ENCODE measurements at regions not wholly inside any gene's neighbourhood (a gene's known extent, or its start where the extent isn't known, plus 50 kb on each side); places are given as distances from the start of the nearest gene placed in this dataset.

DNA sequence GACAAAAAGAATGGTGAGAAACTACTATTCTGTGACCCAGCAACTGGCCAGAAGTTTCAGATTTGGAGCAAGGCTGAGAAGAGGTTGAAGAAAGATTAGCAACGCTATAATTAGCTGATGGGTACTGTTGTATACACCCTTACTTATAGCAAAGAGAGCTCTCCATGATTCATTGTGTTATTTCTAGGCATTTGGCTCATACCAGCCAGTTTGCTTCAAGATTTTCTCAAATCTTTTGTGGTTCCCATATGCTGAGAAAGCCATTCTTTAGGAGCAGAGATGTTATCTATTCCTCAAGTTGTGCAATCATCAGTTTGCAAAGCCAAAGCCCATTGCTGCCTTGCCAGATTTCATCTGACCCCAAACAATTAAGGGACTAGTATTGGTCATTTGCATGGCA, 179.4 kb downstream of the ETS1 start:
- DNase-seq (ENCODE audit: low read depth in 3 of 3, low spot score in 2 of 3), result no peak

DNA sequence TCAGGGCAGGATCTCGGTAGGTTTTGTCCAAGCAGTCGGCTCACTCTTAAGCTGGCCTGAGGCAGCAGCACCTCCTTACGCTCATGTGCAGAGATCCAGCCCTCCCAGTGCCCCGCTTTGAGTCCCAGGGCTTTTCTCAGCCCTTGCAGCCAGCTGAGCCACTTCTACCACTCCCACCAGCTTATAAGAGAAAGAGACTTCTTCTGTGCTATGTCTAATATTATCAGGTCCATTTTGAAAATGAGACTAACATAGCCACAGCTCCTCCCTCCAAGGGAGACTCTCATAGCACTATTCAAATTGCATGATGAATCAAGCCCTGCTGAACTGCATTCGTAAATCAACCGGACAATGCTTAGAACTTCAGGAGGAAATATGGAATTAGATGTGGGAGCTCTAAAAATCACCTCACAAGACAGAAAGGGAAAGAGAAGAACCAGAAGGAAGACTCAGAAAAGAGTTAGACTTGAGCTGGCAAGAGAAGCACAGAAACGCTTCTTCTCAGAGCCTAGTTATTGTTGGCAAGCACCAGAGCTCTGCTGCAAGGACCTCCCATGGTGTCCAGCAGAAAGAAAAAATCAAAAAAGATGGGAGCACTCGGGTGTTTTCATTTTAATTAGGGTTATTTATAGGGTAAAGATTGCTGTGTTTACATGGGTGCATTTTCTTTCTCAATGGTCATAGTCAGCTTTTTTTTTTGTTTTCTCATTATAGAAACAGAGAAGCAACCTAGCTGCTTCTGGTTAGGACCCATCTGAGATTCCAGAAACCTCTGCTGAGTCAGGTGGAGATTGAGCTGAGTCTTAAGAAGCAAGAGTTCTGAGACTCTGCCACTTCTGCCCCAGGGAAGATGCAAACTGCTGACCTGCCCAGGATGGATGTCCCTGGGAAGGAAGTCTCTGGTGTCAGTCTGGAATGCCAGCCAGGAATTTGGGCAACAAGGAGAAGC, 181.4 kb downstream of the ETS1 start:
- peak; percentile 56 to 73 (median 69) for DNase-seq (ENCODE audit: low read depth in 3 of 3, low spot score in 2 of 3)

GRCh38 chr11:128405112-128405511, 182.2 kb downstream of the ETS1 start:
- no peak for DNase-seq (ENCODE audit: low read depth in 3 of 3, low spot score in 2 of 3)

- DNase-seq (ENCODE audit: low read depth in 3 of 3, low spot score in 2 of 3), result no peak
These were observed 182.9 kb downstream of the ETS1 start for GRCh38 chr11:128404437-128404836.

GRCh38 chr11:128400382-128401203, 186.8 kb downstream of the ETS1 start:
- no peak for DNase-seq (ENCODE audit: low read depth in 3 of 3, low spot score in 2 of 3)

GRCh38 chr11:128399251-128400121, 187.9 kb downstream of the ETS1 start:
- no peak for DNase-seq (ENCODE audit: low read depth in 3 of 3, low spot score in 2 of 3)

DNA sequence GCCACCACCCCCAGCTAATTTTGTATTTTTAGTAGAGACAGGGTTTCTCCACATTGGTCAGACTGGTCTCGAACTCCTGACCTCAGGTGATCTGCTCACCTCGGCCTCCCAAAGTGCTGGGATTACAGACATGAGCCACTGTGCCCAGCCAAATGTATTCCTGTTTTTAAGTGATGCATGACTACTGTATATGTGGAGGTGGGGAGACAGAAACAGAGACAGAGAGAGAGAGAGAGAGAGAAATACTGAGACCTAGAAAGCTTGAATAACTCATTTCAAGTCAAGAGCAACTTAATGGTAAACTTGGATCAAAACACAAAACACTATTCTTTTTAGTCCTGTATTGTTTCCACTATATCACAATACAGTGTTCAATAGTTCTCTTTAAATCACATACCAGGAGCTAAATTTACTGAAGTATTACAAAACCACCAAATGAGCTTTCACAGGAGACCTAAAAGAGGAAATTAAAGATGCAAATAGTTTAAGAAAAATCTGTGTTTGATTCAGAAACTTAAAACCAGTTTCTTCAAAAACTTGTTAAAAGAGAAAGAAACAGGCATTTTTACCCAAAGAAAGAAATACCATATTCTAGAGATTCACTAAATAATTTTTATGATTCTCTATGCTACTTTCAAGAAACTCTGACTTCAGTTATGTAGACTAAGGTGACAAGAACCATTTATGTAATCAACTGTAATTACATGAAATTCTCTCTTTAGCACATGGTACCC, 188.7 kb downstream of the ETS1 start:
- no peak for DNase-seq (ENCODE audit: low read depth in 3 of 3, low spot score in 2 of 3)

GRCh38 chr11:128397362-128397761, 190.0 kb downstream of the ETS1 start:
- no peak for DNase-seq (ENCODE audit: low read depth in 3 of 3, low spot score in 2 of 3)

GRCh38 chr11:128394431-128395089, 192.8 kb downstream of the ETS1 start:
- no peak for DNase-seq (ENCODE audit: low read depth in 3 of 3, low spot score in 2 of 3)

DNA sequence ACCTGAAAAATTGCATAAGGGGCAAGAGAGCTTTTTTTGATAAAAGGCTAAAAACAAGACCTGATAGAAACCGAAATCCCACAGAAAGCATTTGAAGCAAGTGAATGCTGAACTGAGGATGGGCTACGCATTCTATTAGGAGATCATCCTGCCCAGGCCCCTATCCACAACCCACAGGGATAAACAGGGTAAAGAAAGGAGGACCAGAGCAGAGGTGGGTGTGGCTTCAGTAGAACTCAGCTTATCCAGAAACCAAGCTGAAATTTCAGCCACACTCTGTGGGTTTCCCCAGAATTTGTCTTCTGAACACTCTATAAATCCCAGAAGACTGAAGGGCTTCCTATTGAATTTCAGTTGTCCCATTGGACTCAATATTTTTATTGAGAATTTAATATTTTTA, 195.1 kb downstream of the ETS1 start:
- DNase-seq (ENCODE audit: low read depth in 3 of 3, low spot score in 2 of 3), result no peak

GRCh38 chr11:128391811-128392210, 195.5 kb downstream of the ETS1 start:
- no peak for DNase-seq (ENCODE audit: low read depth in 3 of 3, low spot score in 2 of 3)

DNA sequence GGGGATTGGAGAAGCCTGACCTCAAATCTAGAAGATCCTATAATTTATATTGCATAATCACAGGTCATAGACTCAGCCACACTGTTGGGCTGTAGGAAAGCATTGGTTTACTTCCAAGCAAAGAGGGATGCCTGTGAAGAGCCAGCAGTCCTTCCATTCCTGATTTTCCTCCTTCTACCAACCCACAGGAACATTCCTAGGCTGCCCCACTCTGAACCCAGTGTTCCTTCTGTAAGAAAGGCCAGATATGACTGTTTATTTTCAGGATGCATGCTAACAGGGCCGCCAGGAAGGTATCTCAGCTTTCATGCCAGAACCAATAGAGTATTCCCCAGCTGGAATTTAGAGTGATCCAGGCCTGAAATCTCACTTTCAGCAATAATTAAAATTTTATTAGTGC, 197.1 kb downstream of the ETS1 start:
- DNase-seq (ENCODE audit: low read depth in 3 of 3, low spot score in 2 of 3), result no peak

DNA sequence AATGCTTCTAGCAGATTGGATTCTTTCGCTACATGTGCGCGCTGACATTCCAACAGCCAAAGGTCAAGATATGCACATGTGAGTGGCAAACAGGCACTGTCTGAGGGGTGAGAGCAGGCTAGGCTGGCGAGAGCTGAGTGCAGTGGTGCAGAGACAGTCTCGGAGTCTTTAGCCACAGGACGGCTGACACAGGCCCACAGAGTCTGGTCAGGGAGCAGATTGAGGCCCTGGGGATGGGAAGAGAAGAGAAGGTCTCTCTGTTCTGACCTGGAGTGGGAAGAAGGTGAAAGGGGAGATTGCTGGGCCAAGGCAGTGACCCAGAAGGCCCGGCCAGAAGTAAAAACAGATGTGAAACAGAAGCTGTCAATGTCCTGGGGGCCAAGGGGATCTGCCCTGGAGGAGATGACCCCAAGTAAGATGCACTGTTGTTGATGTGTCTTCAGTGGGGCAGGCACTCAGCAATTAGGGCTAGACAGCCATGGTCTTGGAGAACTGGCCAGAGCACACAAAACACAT, 197.8 kb downstream of the ETS1 start:
- DNase-seq (ENCODE audit: low read depth in 3 of 3, low spot score in 2 of 3), result no peak

- no peak for DNase-seq (ENCODE audit: low read depth in 3 of 3, low spot score in 2 of 3)
These were observed 199.0 kb downstream of the ETS1 start for GRCh38 chr11:128388206-128388815.

DNA sequence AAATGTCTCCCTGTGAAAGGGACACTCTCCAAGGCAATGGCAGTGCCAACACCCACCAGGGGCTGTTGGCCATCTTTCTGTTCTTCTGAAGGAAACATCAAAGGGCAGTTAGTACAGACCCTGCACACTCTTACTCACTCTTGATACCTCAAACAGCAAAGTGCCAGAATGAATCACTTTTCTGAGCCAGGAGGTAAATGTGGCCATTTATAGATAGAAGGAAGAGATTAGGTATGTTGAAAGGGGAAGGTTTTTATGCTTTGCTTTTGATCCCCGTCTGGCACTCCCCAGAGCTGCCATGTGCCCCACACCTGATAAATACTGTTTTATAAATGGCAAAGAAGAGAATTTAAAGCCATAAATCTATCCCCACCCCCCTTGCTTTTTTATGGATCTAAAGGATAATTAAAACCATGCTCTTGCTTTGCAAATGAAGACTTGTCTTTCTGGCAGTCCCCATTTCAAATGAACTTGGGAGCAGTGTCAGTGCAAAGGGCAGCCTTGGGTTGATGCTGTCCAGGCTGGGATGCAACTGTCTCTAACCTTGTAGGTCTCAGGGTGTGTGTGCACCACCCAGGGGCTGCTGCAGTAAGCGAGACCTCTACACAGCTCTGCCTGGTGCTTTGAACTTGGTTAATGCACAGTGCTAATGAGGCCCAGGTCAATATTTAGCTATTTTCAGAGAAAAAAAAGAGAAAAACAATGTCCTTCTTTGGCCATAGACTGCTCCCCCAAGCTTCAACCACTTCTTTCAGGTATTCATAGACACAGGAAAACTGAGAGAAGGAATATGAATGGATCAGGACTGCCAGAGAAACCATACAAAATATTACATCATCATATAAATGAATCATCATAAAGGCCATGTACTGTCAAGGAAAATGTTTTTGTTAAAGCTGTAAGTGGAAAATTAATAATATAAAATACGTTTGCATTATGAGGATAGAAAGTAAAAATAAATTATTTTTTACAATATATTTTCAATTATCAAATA, 207.5 kb downstream of the ETS1 start:
- DNase-seq (ENCODE audit: low read depth in 3 of 3, low spot score in 2 of 3), result no peak

DNA sequence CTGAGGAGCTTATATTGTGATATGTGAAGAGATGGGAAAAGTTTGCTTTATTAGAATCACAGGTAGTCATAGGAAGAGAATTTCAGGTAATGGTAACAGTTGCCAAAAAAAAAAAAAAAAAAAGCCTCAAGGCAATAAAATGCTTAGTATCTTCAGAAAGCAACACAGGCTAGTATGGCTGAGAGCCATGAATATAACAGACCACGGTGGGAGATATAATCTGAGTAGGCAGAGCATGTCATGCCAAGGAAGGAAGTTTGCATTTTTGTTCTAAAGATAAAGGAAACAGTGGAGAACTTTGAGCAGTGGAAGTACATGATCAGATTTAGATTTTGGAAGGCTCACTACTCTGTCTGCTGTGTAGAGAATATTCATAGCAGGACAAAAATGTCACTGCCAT, 211.4 kb downstream of the ETS1 start:
- no peak for DNase-seq (ENCODE audit: low read depth in 3 of 3, low spot score in 2 of 3)

DNA sequence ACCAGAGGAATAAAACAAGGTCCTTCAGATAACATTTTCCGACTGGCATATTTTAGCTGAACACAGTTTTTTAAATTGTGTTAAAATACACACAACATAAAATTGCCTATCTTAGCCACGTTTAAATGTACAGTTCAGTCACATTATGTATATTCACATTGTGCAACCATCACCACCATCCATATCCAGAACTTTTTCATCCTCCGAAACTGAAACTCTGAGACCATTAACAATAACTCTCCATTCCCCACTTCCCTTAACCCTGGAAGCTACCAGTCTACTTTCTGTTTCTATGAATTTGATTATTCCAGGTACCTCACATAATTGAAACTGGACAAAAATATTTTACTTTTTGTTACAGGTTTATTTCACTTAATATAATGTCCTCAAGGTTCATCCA, 213.3 kb downstream of the ETS1 start:
- no peak for DNase-seq (ENCODE audit: low read depth in 3 of 3, low spot score in 2 of 3)

DNA sequence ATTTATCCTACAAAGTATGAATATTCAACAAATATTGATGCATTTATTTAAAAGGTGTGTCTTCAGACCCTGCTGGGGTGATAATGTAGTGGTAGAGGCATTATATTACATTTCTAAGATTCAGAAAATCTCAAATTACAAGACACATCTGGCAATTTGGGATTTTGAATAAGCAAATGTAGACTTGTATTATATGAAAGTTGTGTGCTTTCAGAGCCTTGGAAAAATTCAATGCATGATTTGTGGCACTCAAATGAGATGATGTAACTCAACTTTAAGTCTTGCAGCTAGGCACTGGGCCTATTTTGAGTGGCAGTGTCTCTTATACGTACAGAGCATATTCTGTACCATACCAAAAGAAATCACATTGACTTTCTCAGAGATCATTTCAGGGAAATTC, 214.4 kb downstream of the ETS1 start:
- DNase-seq (ENCODE audit: low read depth in 3 of 3, low spot score in 2 of 3), result no peak
